Right lobe of liver (tissue), 4 donors: ENCODE measurements at regions not wholly inside any gene's neighbourhood (a gene's known extent, or its start where the extent isn't known, plus 50 kb on each side); places are given as distances from the start of the nearest gene placed in this dataset.

ENCODE experiments used
- POLR2A ChIP-seq: fragments of 450-650 bp; IDR thresholded peaks from one replicate; pipeline ENCODE4 v1.6.1; 2017; ENCODE audit warnings: antibody characterized with exemption, mild to moderate bottlenecking
- TF ChIP-seq, protein P1 (sequence below), 4 donors: fragments of 200-600 bp in 3 of 4; fragments of 450-650 bp in 1 of 4; IDR thresholded peaks; one replicate each; pipeline versions ENCODE4 v1.5.1 to v1.8.0; 2016 to 2022; ENCODE audit warnings: antibody characterized with exemption in 4 of 4, mild to moderate bottlenecking in 2 of 4
- donor health status: DM: no; HTN: no; CAD: no.
- donor health status: DM: no; HTN: no; CAD: no.
- donor health status: DM: no; HTN: yes; CAD: no.

DNA sequence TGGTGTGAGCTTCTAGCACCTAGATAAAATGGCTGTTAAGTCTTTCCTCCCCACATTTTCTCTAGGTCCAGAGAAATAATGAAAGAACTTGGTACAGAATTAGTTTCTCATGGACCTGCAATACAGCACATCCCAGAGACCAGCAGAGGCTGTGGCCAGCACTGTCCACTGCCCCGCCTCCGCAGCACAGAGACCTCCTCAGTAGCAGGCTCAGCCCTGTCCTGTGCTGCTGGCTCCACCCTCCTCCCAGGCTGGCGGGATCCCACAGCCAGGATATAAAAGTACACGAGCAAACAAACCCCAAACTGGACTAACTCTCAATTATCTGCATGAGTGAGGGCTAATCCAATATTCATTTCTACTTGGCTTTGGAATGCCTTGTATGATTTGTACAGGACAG lies 401.5 kb downstream of the RPS6KC1 start:
- TF ChIP-seq, protein P1, sequence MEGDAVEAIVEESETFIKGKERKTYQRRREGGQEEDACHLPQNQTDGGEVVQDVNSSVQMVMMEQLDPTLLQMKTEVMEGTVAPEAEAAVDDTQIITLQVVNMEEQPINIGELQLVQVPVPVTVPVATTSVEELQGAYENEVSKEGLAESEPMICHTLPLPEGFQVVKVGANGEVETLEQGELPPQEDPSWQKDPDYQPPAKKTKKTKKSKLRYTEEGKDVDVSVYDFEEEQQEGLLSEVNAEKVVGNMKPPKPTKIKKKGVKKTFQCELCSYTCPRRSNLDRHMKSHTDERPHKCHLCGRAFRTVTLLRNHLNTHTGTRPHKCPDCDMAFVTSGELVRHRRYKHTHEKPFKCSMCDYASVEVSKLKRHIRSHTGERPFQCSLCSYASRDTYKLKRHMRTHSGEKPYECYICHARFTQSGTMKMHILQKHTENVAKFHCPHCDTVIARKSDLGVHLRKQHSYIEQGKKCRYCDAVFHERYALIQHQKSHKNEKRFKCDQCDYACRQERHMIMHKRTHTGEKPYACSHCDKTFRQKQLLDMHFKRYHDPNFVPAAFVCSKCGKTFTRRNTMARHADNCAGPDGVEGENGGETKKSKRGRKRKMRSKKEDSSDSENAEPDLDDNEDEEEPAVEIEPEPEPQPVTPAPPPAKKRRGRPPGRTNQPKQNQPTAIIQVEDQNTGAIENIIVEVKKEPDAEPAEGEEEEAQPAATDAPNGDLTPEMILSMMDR (IDR thresholded peaks at IDR 0.05) = no peak
- no peak for TF ChIP-seq POLR2A
